Immature natural killer cell (primary cell): ENCODE measurements at regions not wholly inside any gene's neighbourhood (a gene's known extent, or its start where the extent isn't known, plus 50 kb on each side); places are given as distances from the start of the nearest gene placed in this dataset.
A peak's percentile ranks its signal among the peaks of the same experiment; 100 is the strongest.

Experiments used
- DNase-seq, 3 donors: peaks; one replicate each; pipeline ENCODE4 v3.0.0; 2022; ENCODE audit warnings: mixed read lengths in 1 of 3
- H3K27ac Mint-ChIP-seq, 6 donors: one replicate each; pipeline ENCODE4 v1.8.0; 2020; ENCODE audit warnings: mixed read lengths in 6 of 6, mild to moderate bottlenecking in 5 of 6, inconsistent platforms in 4 of 6, moderate library complexity in 3 of 6
- H3K27me3 Mint-ChIP-seq, 3 donors: one replicate each; pipeline ENCODE4 v1.8.0; 2020 to 2021; ENCODE audit warnings: low read depth in 3 of 3, mild to moderate bottlenecking in 3 of 3, mixed read lengths in 3 of 3, moderate library complexity in 3 of 3, inconsistent platforms in 1 of 3
- H3K36me3 Mint-ChIP-seq, 3 donors: one replicate each; pipeline ENCODE4 v1.8.0; 2020; ENCODE audit warnings: mixed read lengths in 3 of 3, inconsistent platforms in 2 of 3, mild to moderate bottlenecking in 2 of 3
- H3K4me1 Mint-ChIP-seq, 2 donors: one replicate each; pipeline ENCODE4 v1.8.0; 2020; ENCODE audit warnings: inconsistent platforms in 2 of 2, mild to moderate bottlenecking in 2 of 2, mixed read lengths in 2 of 2, moderate library complexity in 1 of 2
- H3K4me3 Mint-ChIP-seq, 5 donors: one replicate each; pipeline ENCODE4 v1.8.0; 2020; ENCODE audit warnings: mild to moderate bottlenecking in 5 of 5, mixed read lengths in 5 of 5, inconsistent platforms in 3 of 5, moderate library complexity in 3 of 5
- H3K9me3 Mint-ChIP-seq, 6 donors: one replicate each; pipeline ENCODE4 v1.8.0; 2020; ENCODE audit warnings: mild to moderate bottlenecking in 6 of 6, mixed read lengths in 6 of 6, inconsistent platforms in 4 of 6, moderate library complexity in 3 of 6

DNA sequence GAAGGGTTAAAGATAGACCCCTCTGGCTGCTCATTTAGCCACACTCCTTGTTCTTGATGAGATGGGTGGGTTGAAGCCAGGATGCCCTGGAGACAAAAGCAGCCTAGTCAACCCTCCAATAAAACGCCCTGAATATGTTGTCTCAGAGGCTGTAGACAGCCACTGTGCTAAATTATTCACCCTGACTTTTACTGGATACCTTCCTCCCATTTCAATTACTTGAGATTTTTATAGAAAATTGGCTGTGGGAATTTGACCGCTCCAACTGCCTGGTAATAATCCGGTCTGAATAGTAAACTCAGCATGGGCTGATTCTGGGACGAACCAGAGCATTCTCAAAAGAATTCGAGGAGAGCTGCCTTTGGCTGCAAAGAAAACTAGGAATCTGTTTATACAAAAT is 104.2 kb downstream of the SNX18 start:
- no peak for DNase-seq
- Mint-ChIP-seq H3K4me3 (no peak overlapping the region), H3K27ac (no peak overlapping the region), H3K27me3 (no peaks in the 10 kb centered on the region), H3K9me3 (no peaks in the 10 kb centered on the region), H3K36me3 (peaks cover 0 to 6% (median 4%) of the 10 kb centered on the region in 3 donors), H3K4me1 (peaks cover 20 to 38% of the 10 kb centered on the region in 2 donors)

DNA sequence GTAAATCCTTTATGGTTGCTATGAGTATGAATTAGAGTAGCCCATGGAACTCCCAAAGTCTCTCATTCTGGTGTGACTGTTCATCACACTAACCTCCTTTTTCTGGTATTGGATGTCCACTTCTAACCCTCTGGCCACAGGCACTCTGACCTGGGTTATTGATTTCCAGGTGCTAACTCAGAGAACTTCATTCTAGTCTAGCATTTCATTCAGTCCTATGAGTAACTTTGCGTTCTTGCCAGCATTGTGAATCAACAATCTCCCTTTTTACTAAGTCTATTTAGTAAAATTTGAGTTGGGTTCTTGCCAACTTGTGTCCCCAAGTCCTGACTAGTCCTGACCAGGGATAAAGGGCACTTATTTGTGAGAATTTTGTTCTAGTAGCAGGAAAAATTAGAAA is 103.5 kb downstream of the SNX18 start:
- Mint-ChIP-seq H3K4me1 (peaks cover 17 to 38% of the 10 kb centered on the region in 2 donors), H3K4me3 (no peak overlapping the region), H3K9me3 (no peaks in the 10 kb centered on the region), H3K27me3 (no peaks in the 10 kb centered on the region), H3K27ac (peak overlapping the region in 1 of 6 donors; percentile 3), H3K36me3 (peaks cover 0 to 6% (median 4%) of the 10 kb centered on the region in 3 donors)
- no peak for DNase-seq

DNA sequence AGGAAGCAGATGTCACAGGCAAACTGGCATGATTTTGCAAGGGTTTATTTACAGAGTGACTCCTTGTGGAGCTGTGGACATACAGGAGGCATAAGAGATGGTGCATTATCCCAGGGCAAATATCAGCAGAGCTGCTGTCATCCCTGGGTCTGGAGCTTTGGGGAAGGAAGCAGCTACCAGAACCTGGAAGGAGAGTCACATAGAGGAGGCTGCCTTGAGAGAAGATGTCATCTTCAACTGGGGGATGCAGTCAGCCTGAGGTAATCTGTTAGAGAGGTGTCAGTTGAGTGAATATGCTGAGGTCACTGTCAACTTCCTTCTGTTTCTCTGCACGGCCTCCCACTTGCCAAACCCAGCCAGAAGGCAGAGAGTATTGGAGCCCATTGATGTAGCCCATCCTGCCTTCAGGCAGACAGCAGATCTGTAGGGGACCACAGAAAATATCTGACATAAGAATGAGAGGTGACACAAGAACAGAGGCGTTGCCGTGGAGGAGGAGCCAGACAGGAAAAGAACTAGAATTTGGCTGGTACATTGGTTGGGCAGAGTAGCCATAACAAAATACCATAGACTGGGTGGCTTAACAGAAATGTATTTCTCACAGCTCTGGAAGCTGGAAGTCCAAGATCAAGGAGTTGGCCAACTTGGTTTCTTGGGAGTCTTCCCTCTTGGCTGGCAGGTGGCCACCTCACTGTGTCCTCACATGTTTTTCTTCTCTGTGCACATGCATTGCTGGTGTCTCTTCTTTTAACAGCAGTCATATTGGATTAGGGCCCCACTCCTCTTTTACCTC is 102.8 kb downstream of the SNX18 start:
- no peaks in the 10 kb centered on the region for H3K27me3 Mint-ChIP-seq
- H3K36me3 Mint-ChIP-seq, result peaks cover 0 to 6% (median 4%) of the 10 kb centered on the region in 3 donors
- H3K9me3 Mint-ChIP-seq, result no peaks in the 10 kb centered on the region
- H3K27ac Mint-ChIP-seq, result peak overlapping the region; percentile 3 to 87 (median 58)
- DNase-seq, result peak; percentile 18 to 40 (median 33)
- peak overlapping the region in 4 of 5 donors; percentile 36 to 62 (median 46) for H3K4me3 Mint-ChIP-seq
- H3K4me1 Mint-ChIP-seq, result peaks cover 17 to 38% of the 10 kb centered on the region in 2 donors

DNA sequence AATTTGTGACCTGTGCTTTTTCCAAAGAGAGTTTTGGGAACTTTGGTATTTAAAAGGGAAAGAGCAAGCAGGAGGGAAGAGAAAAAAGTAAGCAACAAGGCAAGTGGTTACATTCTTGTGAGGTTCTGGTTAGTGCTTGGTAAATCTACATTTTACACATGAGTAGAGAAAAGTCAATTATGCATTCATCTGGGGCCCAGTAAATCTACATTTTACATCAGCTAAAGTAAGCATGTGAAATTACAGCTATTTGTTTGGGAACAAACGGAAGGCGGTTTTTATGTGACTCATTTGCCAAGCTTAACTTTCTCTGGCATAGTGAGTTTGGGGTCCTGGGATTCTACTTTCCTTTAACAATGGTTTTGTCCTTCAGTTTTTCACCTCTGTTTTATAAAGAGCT is 102.2 kb downstream of the SNX18 start:
- H3K4me3 Mint-ChIP-seq, result peak overlapping the region in 2 of 5 donors; percentile 44 to 62
- no peaks in the 10 kb centered on the region for H3K9me3 Mint-ChIP-seq
- no peaks in the 10 kb centered on the region for H3K27me3 Mint-ChIP-seq
- peaks cover 0 to 5% (median 4%) of the 10 kb centered on the region in 3 donors for H3K36me3 Mint-ChIP-seq
- peaks cover 17 to 38% of the 10 kb centered on the region in 2 donors for H3K4me1 Mint-ChIP-seq
- DNase-seq, result no peak
- H3K27ac Mint-ChIP-seq, result peak overlapping the region in 4 of 6 donors; percentile 22 to 87 (median 68)

DNA sequence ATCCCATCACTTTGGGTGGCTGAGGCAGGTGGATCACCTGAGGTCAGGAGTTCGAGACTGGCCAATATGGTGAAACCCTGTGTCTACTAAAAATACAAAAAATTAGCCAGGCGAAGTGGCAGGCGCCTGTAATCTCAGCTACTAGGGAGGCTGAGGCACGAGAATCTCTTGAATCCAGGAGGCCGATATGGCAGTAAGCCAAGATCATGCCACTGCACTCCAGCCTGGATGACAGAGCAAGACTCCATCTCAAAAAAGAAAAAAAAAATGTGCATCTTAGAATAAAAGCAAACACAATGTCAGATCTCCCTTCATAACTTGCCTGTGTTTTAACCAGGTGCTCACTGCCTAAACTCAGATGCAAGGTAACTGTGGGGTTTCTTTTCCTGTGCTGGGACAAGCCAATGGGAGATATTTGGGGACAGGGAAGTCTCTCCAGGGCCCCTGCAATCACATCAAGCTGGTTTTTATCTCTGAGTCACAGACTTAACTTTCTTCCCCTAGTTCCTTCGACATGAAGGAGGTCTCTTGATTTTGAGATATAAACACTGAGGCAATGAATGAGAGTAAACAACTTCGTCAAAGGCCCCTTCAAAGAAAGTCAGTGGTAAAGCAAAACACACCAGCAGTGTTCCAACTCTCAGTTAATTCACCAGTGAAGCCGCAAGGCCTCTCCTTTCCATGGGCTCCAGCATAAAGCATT is 99.1 kb downstream of the SNX18 start:
- peaks cover 0 to 2% (median 0%) of the 10 kb centered on the region in 3 donors for H3K27me3 Mint-ChIP-seq

DNA sequence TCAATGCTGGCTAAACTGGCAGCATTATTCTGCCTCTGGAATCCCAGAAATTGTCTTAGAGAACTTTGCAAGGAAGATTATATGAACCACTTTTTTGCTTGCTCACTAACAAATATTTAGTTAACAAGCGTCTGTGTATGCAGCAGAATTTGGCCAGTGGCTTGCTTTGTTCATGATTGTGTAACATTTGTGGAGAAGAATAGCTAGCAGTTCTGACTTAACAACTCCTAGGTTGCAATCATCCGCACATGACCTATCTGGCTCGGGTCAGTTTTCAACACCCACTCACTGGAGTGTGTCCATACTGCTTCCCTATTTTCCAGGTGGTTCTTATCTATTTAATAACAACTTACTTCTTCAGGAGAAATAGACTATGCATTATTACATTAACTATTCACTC is 98.5 kb downstream of the SNX18 start:
- H3K4me3 Mint-ChIP-seq, result no peak overlapping the region
- H3K36me3 Mint-ChIP-seq, result peaks cover 0 to 4% (median 3%) of the 10 kb centered on the region in 3 donors
- no peak overlapping the region for H3K27ac Mint-ChIP-seq
- no peaks in the 10 kb centered on the region for H3K9me3 Mint-ChIP-seq
- DNase-seq, result no peak
- H3K27me3 Mint-ChIP-seq, result peaks cover 0 to 2% (median 0%) of the 10 kb centered on the region in 3 donors
- peaks cover 27 to 40% of the 10 kb centered on the region in 2 donors for H3K4me1 Mint-ChIP-seq

More for the DNA sequence above, 99.1 kb downstream of the SNX18 start:
- Mint-ChIP-seq H3K4me3 (no peak overlapping the region), H3K36me3 (peaks cover 0 to 4% (median 3%) of the 10 kb centered on the region in 3 donors), H3K9me3 (no peaks in the 10 kb centered on the region), H3K27ac (no peak overlapping the region), H3K4me1 (peaks cover 21 to 36% of the 10 kb centered on the region in 2 donors)
- DNase-seq, result no peak

DNA sequence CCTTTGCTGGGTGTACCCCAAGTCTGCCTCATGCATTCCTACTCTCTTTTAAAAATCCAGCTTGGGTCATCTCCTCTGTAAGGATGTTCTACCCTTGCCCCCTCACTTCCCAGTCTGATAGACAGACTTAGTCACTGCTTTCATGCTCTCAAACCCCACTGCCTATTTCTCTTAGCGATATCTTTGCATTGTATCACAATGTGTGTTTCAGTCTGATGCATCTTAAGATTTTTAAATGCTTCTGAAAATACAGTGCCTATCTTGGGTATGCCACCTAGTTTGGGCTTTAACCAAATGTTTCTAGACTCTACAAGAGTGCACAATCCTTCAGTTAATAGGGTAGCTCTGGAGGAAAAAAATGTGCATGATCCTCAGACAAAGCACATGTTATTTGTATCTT is 97.8 kb downstream of the SNX18 start:
- H3K9me3 Mint-ChIP-seq, result peaks cover 0 to 1% (median 0%) of the 10 kb centered on the region in 6 donors
- no peak overlapping the region for H3K4me3 Mint-ChIP-seq
- peaks cover 0 to 4% (median 3%) of the 10 kb centered on the region in 3 donors for H3K36me3 Mint-ChIP-seq
- peaks cover 0 to 6% (median 2%) of the 10 kb centered on the region in 3 donors for H3K27me3 Mint-ChIP-seq
- no peak for DNase-seq
- H3K4me1 Mint-ChIP-seq, result peaks cover 29 to 40% of the 10 kb centered on the region in 2 donors
- H3K27ac Mint-ChIP-seq, result peak overlapping the region in 1 of 6 donors; percentile 37

DNA sequence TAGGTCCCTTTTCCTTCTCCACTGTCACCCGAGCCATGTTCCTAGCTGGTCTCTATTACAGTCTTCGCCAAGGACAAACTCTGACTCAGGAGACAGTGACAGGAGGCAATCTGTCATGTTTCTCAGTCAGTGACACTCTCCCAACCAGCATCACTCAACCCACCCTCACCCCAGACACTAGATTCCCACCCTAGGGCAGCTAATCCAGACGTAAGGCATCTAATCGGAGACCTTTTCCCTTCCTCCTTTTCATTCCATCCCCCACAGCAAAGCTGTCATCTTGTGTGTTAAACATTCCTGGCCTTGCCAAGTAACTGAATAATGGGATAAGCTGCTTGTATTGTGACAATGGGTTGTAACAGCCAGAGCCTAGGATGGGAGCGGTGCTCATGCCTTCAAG is 95.2 kb downstream of the SNX18 start:
- Mint-ChIP-seq H3K9me3 (peaks cover 0 to 1% (median 0%) of the 10 kb centered on the region in 6 donors), H3K27me3 (peaks cover 2 to 11% (median 3%) of the 10 kb centered on the region in 3 donors), H3K36me3 (peaks cover 0 to 7% (median 0%) of the 10 kb centered on the region in 3 donors), H3K4me3 (no peak overlapping the region), H3K27ac (peak overlapping the region in 1 of 6 donors; percentile 12), H3K4me1 (peaks cover 32 to 35% of the 10 kb centered on the region in 2 donors)
- no peak for DNase-seq

DNA sequence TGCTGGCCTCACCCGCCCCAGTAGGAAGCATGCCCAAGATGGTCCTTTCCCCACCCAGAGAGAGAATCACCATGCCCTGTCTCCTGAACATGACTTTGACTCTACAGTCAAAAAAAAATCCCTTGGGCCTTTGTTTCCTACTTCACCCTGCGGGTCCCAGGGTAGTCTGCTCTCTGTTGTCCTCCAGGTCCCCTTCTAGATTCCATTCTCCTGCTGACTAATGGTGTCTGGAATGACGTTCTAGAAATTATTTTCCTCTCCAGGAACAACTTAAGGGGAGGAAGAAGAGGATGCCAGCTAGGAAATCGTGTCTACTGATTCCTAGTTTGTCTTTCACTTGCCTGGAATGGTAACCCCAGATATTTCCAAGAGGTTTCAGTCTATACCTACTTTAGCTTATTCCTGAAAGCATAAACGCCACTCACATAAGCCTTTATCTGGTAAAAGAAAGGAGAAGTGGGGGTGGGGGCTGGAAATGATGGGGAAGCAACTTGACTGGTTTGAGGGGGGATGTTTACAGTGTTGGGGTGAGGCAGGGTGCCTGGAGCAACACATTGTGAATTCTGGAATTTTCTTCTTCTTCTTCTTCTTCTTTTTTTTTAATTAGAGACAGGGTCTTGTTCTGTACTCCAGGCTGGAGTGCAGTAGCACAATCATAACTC is 93.9 kb downstream of the SNX18 start:
- H3K4me1 Mint-ChIP-seq, result peaks cover 36 to 41% of the 10 kb centered on the region in 2 donors

DNA sequence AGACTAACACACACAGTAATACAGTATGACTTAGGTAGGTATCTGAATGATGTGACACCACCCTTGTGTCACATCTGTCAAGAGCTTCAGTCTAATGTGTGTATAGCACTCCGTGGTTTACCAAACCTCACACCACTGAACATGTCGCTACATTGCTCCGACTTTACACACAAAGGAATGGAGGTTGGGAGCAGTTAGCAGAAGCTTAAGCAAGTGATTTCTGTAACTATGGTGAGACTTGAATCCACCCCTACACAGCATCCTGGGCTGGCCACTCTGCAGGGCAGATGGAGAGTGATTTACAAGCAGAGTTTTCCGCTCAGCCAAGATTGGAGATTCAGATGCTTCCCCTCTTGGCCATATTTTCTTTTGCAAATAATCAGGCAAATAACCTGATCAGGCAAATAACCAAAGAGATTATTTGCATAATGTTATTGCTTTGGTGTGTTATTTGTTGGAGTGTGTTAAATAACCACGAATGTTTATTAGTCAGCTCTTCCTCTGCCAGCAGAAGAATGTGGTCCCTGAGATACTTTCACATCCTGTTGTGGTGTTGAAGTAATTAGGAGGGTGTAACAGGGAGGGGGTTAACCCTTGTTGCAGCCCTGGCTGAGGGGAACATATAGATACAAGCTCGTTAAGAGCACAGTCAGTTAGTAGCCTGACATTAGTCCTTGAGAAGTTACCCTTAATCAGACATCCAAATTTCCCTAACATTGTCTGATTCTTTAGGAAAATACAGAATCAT is 92.8 kb downstream of the SNX18 start:
- Mint-ChIP-seq H3K27me3 (peaks cover 2 to 11% (median 3%) of the 10 kb centered on the region in 3 donors), H3K4me3 (peak overlapping the region; percentile 78 to 87 (median 83)), H3K36me3 (peaks cover 0 to 8% (median 6%) of the 10 kb centered on the region in 3 donors), H3K4me1 (peaks cover 41 to 48% of the 10 kb centered on the region in 2 donors), H3K9me3 (peaks cover 0 to 1% (median 0%) of the 10 kb centered on the region in 6 donors), H3K27ac (peak overlapping the region; percentile 80 to 95 (median 88))
- peak; percentile 60 to 76 (median 68) for DNase-seq

More for the DNA sequence above, 93.9 kb downstream of the SNX18 start:
- peak overlapping the region; percentile 78 to 87 (median 83) for H3K4me3 Mint-ChIP-seq
- peaks cover 0 to 6% (median 4%) of the 10 kb centered on the region in 3 donors for H3K36me3 Mint-ChIP-seq
- peaks cover 0 to 1% (median 0%) of the 10 kb centered on the region in 6 donors for H3K9me3 Mint-ChIP-seq
- DNase-seq, result no peak
- H3K27ac Mint-ChIP-seq, result peak overlapping the region in 5 of 6 donors; percentile 72 to 95 (median 85)
- peaks cover 2 to 11% (median 3%) of the 10 kb centered on the region in 3 donors for H3K27me3 Mint-ChIP-seq

DNA sequence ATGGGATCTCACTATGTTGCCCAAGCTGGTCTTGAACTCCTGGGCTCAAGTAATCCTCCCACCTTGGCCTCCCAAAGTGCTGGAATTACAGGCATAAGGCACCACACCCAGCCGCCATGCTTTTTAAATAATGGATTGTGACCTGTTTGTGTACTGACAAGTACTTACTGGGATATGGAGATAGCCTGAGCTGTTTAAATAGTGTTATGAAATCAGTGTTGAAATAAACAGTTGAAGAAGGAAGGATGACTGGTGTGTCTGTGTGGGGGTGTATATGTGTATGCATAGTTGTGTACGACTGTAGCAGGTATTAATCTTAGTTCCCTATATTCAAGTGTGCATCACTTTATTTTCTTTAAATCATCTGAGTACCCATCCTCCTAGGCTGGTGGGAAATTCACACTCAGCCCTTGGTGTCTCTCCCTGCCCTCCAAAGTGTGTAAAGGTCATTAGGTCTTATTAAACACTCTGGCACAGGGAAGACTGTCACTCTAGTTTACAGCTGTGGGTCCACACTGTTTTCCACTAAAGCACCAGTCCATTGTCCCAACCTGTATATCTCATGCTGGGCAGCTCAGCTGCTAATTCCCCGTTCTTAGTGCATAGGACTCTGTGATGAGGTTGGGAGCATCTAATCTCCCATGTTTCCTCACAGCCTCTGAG is 91.0 kb downstream of the SNX18 start:
- Mint-ChIP-seq H3K9me3 (peaks cover 0 to 1% (median 0%) of the 10 kb centered on the region in 6 donors), H3K4me3 (peak overlapping the region in 1 of 5 donors; percentile 22), H3K27me3 (peaks cover 0 to 11% (median 3%) of the 10 kb centered on the region in 3 donors), H3K4me1 (peaks cover 44 to 58% of the 10 kb centered on the region in 2 donors), H3K27ac (peak overlapping the region in 2 of 6 donors; percentile 5 to 29), H3K36me3 (peaks cover 0 to 14% (median 6%) of the 10 kb centered on the region in 3 donors)
- DNase-seq, result no peak

DNA sequence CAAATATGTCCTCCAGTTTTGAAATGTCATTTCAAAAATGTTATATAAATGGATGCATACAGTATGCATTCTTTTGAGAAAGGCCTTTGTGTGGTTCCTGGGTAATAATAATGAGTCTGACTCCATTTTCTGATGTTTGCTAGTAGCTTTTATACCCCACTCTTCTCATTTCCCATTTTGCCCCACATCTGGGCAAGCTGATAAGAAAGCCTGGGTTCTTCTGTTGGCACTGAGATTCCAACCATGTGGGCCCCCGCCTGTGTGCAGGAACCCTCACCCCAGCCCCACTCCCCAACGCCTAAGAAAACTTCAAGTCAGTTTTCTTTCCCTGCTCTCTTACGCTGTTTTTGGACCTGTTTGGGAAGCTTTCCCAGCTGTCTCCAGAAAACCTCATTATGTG is 89.4 kb downstream of the SNX18 start:
- H3K27ac Mint-ChIP-seq, result no peak overlapping the region
- DNase-seq, result no peak
- no peak overlapping the region for H3K4me3 Mint-ChIP-seq
- peaks cover 0 to 11% (median 3%) of the 10 kb centered on the region in 3 donors for H3K27me3 Mint-ChIP-seq
- peaks cover 0 to 14% (median 6%) of the 10 kb centered on the region in 3 donors for H3K36me3 Mint-ChIP-seq
- H3K4me1 Mint-ChIP-seq, result peaks cover 41 to 64% of the 10 kb centered on the region in 2 donors
- H3K9me3 Mint-ChIP-seq, result peaks cover 0 to 1% (median 0%) of the 10 kb centered on the region in 6 donors
